ENCODE measurements at regions not wholly inside any gene's neighbourhood (a gene's known extent, or its start where the extent isn't known, plus 50 kb on each side); places are given as distances from the start of the nearest gene placed in this dataset.

- no peak overlapping the region for H3K4me3 ChIP-seq (ENCODE audit: low read depth, low read length, poor library complexity, severe bottlenecking)
- no TSS peak for BruUV-seq (replicated peaks)
- no peaks in the 10 kb centered on the region for H3K9me3 ChIP-seq (ENCODE audit: low read depth, low read length, poor library complexity, severe bottlenecking)
- ChIA-PET POLR2A (ENCODE audit: low non-redundant PET) (no interaction called here), CTCF (interaction anchor here (0.6 kb wide), 1 partner anchor 1242 kb away, joined by 5 read pairs; no protein-coding TSS in a partner anchor)
- intact Hi-C loops (cut with micrococcal nuclease; ENCODE audit: unreplicated experiment): no loop called here
- H3K36me3 ChIP-seq (ENCODE audit: insufficient read depth, low read length, poor library complexity, severe bottlenecking): no peaks in the 10 kb centered on the region
- no peak for DNase-seq (ENCODE audit: low spot score)
- no peak overlapping the region for H3K27ac ChIP-seq (ENCODE audit: low read depth, low read length, poor library complexity, severe bottlenecking)
- no peak for TF ChIP-seq EZH2 (IDR thresholded peaks at IDR 0.05; ENCODE audit: borderline replicate concordance, low read depth, low read length, poor library complexity, severe bottlenecking)
- no peak for TF ChIP-seq CTCF (conservative IDR thresholded peaks at IDR 0.05; ENCODE audit: low read depth, low read length)
- H3K4me1 ChIP-seq (ENCODE audit: insufficient read depth, low read length, poor library complexity, severe bottlenecking): no peaks in the 10 kb centered on the region
- H3K27me3 ChIP-seq (replicated peaks; ENCODE audit: insufficient read depth, low read depth, low read length, poor library complexity): no peaks in the 10 kb centered on the region
These were observed 111.4 kb upstream of the HDGFL1 start for GRCh38 chr6:22457996-22458395.

GRCh38 chr6:22466665-22467245, 102.6 kb upstream of the HDGFL1 start:
- POLR2A ChIA-PET (ENCODE audit: low non-redundant PET): no interaction called here
- no TSS peak for BruUV-seq (replicated peaks)
- H3K27me3 ChIP-seq (replicated peaks; ENCODE audit: insufficient read depth, low read depth, low read length, poor library complexity): no peaks in the 10 kb centered on the region
- no peak for DNase-seq (ENCODE audit: low spot score)
- H3K36me3 ChIP-seq (ENCODE audit: insufficient read depth, low read length, poor library complexity, severe bottlenecking): no peaks in the 10 kb centered on the region
- H3K9me3 ChIP-seq (ENCODE audit: low read depth, low read length, poor library complexity, severe bottlenecking): no peaks in the 10 kb centered on the region
- no peak overlapping the region for H3K4me3 ChIP-seq (ENCODE audit: low read depth, low read length, poor library complexity, severe bottlenecking)
- CTCF ChIA-PET: no interaction called here
- H3K4me1 ChIP-seq (ENCODE audit: insufficient read depth, low read length, poor library complexity, severe bottlenecking): no peaks in the 10 kb centered on the region
- intact Hi-C loops (cut with micrococcal nuclease; ENCODE audit: unreplicated experiment): no loop called here
- H3K27ac ChIP-seq (ENCODE audit: low read depth, low read length, poor library complexity, severe bottlenecking): no peak overlapping the region
- TF ChIP-seq EZH2 (IDR thresholded peaks at IDR 0.05; ENCODE audit: borderline replicate concordance, low read depth, low read length, poor library complexity, severe bottlenecking) (no peak), CTCF (conservative IDR thresholded peaks at IDR 0.05; ENCODE audit: low read depth, low read length) (no peak)

- no peak for TF ChIP-seq EZH2 (IDR thresholded peaks at IDR 0.05; ENCODE audit: borderline replicate concordance, low read depth, low read length, poor library complexity, severe bottlenecking)
- TF ChIP-seq CTCF (conservative IDR thresholded peaks at IDR 0.05; ENCODE audit: low read depth, low read length): no peak
- BruUV-seq (replicated peaks): no TSS peak
- Histone ChIP-seq H3K36me3 (ENCODE audit: insufficient read depth, low read length, poor library complexity, severe bottlenecking) (no peaks in the 10 kb centered on the region), H3K4me1 (ENCODE audit: insufficient read depth, low read length, poor library complexity, severe bottlenecking) (no peaks in the 10 kb centered on the region), H3K9me3 (ENCODE audit: low read depth, low read length, poor library complexity, severe bottlenecking) (no peaks in the 10 kb centered on the region), H3K27ac (ENCODE audit: low read depth, low read length, poor library complexity, severe bottlenecking) (no peak overlapping the region), H3K27me3 (replicated peaks; ENCODE audit: insufficient read depth, low read depth, low read length, poor library complexity) (no peaks in the 10 kb centered on the region), H3K4me3 (ENCODE audit: low read depth, low read length, poor library complexity, severe bottlenecking) (no peak overlapping the region)
- ChIA-PET CTCF (no interaction called here), POLR2A (ENCODE audit: low non-redundant PET) (no interaction called here)
- no peak for DNase-seq (ENCODE audit: low spot score)
- intact Hi-C loops (cut with micrococcal nuclease; ENCODE audit: unreplicated experiment): no loop called here
These were observed 101.7 kb upstream of the HDGFL1 start for GRCh38 chr6:22467645-22468044.

All from A673 (cell line).